Astrocyte (in vitro differentiated cells and primary cell): ENCODE measurements at regions not wholly inside any gene's neighbourhood (a gene's known extent, or its start where the extent isn't known, plus 50 kb on each side); places are given as distances from the start of the nearest gene placed in this dataset.

Experiments
- EZH2 ChIP-seq: IDR thresholded peaks from 2 replicates; pipeline ENCODE4 v1.6.1; 2012; ENCODE audit warnings: mild to moderate bottlenecking, low read length, inconsistent platforms; ENCODE audit not compliant: insufficient read depth
- TF ChIP-seq, protein P1 (sequence below): IDR thresholded peaks from 2 replicates; pipeline ENCODE4 v1.5.1; 2011; ENCODE audit warnings: low read depth, mild to moderate bottlenecking, inconsistent platforms, low read length, moderate library complexity; ENCODE audit not compliant: insufficient read depth

DNA sequence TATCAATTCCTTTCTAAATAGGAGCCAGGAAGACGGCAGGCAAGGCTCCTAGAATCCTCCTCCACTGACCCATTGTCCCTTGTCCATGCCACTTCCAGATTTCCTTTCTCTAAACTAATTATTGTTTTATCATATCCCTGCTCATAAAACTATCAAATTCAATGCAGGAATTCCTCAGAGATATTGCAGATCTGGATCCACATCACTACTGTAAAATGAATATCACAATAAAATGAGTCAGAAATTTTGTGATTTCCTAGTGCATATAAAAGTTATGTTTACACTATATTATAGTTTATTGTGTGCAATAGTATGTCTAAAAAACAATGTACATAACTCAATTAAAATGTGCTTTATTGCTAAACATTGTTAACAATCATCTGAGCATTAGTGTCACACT is 498.7 kb upstream of the NEGR1 start:
- TF ChIP-seq, protein P1, sequence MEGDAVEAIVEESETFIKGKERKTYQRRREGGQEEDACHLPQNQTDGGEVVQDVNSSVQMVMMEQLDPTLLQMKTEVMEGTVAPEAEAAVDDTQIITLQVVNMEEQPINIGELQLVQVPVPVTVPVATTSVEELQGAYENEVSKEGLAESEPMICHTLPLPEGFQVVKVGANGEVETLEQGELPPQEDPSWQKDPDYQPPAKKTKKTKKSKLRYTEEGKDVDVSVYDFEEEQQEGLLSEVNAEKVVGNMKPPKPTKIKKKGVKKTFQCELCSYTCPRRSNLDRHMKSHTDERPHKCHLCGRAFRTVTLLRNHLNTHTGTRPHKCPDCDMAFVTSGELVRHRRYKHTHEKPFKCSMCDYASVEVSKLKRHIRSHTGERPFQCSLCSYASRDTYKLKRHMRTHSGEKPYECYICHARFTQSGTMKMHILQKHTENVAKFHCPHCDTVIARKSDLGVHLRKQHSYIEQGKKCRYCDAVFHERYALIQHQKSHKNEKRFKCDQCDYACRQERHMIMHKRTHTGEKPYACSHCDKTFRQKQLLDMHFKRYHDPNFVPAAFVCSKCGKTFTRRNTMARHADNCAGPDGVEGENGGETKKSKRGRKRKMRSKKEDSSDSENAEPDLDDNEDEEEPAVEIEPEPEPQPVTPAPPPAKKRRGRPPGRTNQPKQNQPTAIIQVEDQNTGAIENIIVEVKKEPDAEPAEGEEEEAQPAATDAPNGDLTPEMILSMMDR: no peak
- TF ChIP-seq EZH2: no peak
